Eye (tissue), 1 donor: ENCODE measurements at regions not wholly inside any gene's neighbourhood (a gene's known extent, or its start where the extent isn't known, plus 50 kb on each side); places are given as distances from the start of the nearest gene placed in this dataset.
"Not testable (repeated sequence)": the region's sequence is repeated elsewhere in the genome, so short reads cannot be mapped to it uniquely, and the experiment has no call there.

Experiments used
- DNase-seq: peaks from one replicate; pipeline ENCODE4 v3.0.0-alpha.2; 2015

GRCh38 chr2:58720770-58721697 lies 479.9 kb upstream of the FANCL start:
- DNase-seq, result no peak

- DNase-seq, result no peak
Measured at GRCh38 chr2:58720033-58720769, 479.1 kb upstream of the FANCL start.

- DNase-seq, result no peak
Measured at GRCh38 chr2:58715344-58715743, 474.2 kb upstream of the FANCL start.

- DNase-seq, result no peak
Measured at GRCh38 chr2:58714238-58714637, 473.1 kb upstream of the FANCL start.

GRCh38 chr2:58710795-58711279 lies 469.7 kb upstream of the FANCL start:
- no peak for DNase-seq

DNA sequence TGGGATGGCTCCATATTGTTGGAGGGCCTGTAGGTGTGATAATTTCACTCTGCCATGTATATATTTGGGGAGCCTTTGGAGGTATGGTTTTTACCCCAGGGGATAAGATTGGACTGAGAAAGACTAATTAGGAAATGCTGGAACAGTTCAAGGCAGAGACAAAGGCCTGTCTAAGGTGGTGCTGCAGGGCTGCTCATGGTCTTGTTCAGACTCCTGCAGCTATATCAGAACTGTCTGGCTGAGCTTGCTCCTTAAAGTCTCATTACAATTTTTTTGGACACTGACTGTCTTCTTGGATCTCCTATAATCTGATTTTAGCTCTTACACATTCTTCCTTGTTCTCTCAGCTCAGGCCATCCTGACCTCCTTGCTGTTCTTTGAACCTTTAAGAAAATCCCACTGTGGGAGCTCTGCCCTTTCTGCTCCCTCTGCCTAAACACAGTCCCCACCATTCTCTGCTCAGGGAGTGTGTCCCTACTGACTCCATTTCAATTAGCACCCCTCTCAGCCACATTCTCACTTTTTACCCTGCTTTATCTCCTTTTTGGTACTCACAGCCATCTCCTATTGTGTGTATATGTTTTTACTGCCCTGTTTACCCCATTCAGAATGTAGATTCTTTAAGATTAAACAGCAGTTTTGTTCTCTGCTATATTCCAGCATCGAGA lies 468.7 kb upstream of the FANCL start:
- DNase-seq, result no peak

DNA sequence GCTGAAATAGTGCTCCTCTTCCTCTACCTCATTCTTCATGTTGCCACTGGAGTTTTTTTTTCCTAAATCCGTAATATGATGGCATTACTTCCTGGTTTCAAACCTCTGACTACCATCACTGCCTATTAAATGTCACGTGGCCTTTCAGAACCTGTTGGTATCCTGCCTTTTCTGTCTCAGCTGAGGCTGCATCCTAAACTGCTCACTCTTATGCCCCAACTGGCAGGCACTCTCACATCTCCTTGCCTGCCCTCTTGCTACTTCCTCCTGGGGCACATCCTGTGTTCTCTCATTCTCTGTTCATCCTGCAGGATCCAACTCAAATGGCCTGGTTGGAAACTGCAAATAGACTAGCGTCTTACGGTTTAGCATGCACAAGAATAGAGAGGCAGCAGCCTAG lies 468.1 kb upstream of the FANCL start:
- DNase-seq, result no peak

GRCh38 chr2:58708565-58708964 lies 467.4 kb upstream of the FANCL start:
- no peak for DNase-seq

DNA sequence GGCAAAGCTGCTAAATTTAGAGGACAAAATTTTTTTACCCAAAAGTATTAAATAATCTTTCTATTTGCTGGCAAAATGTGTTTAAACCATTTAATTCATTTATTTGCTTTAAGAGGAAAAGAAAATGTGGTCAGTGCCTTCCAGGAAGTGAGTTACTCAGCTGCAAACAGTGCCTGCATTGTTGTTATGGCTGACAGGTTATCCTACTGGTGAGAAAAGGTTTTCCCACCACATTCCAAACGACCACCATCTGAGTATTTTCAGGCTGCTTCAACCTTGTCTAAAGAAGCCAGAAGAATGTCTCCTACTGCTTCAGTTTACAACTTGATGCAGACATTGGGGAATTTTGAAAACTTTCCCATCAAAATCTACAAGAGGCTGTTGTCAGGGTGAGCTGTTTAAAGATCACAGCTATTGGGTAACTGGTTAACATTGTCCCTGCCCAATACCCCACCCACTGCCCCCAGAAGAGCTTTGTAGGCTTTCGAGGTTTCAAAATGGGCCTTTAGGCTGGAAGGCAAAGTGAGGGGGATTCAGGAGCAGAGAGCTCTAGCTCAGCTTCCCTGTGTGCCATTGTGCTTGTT lies 461.3 kb upstream of the FANCL start:
- no peak for DNase-seq

- no peak for DNase-seq
Measured at GRCh38 chr2:58701688-58702301, 460.7 kb upstream of the FANCL start.

DNA sequence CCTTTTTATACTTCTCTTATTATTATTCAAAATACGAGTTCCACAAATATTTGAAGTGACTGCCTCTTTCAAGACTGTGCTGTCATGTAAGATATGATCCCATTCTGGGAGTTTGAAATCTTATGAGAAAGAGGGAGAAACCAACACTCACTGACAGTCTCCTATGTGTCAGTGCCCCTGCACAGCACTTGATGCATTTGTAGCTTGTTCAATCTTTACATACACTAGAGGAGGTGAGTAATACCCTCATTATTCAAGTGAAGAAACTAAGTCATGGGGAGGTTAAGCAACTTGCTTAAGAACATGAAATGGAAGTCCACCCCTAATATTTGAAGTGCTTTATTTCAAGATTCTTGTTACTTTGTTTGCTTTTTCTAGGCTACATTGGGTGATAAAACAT lies 459.5 kb upstream of the FANCL start:
- no peak for DNase-seq

DNA sequence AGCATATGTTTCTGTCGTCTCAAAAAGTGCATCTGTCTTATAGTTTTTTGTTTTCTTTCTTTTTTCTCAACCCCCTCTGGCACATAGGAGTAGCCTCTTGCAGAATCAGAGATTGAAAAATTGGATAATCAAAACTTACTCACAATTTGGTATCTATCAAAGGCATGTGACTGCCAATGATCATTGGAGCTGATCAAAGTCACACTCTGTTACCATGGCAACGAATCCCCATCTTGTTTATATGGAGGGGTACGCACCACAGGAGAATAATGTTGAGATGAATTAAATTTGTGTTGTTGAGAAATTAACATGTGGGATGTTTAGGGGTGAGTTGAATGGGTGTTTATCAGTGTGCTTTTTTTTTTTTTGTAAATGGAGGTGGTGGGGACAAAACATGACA lies 458.3 kb upstream of the FANCL start:
- DNase-seq, result no peak

GRCh38 chr2:58698620-58699019 lies 457.5 kb upstream of the FANCL start:
- no peak for DNase-seq

DNA sequence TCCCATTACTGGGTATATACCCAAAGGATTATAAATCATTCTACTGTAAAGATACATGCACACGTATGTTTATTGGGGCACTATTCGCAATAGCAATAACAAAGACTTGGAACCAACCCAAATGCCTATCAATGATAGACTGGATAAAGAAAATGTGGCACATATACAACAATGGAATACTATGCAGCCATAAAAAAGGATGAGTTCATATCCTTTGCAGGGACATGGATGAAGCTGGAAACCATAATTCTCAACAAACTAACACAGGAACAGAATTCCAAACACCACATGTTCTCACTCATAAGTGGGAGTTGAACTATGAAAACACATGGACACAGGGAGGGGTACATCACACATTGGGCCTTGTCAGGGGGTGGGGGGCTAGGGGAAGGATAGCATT lies 453.0 kb upstream of the FANCL start:
- DNase-seq, result not testable (repeated sequence)

- not testable (repeated sequence) for DNase-seq
Measured at GRCh38 chr2:58691041-58691440, 449.9 kb upstream of the FANCL start.

GRCh38 chr2:58688813-58689212 lies 447.7 kb upstream of the FANCL start:
- DNase-seq, result no peak

DNA sequence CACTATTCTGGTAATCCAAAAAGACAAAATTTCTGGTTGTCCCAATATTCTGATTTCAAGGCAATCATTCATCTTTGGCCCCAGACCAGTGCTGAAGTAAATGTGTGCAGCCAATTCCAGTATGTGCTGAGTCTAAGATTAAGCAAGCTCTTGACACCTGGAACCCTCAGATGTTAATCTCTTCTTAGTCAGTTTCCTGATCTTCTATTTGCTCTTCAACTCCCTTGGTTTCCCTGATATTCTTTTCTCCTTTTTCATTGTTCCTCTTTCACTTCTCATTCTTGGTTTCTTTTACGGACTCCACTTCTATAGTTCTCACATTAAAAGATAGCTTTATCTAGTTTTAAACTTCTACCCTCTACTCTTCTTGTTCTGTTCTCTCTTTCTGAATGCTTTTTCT lies 445.7 kb upstream of the FANCL start:
- DNase-seq, result no peak

GRCh38 chr2:58680755-58681310 lies 439.7 kb upstream of the FANCL start:
- DNase-seq, result no peak

GRCh38 chr2:58677748-58678147 lies 436.6 kb upstream of the FANCL start:
- no peak for DNase-seq

- no peak for DNase-seq
Measured at GRCh38 chr2:58671675-58672074, 430.6 kb upstream of the FANCL start.

DNA sequence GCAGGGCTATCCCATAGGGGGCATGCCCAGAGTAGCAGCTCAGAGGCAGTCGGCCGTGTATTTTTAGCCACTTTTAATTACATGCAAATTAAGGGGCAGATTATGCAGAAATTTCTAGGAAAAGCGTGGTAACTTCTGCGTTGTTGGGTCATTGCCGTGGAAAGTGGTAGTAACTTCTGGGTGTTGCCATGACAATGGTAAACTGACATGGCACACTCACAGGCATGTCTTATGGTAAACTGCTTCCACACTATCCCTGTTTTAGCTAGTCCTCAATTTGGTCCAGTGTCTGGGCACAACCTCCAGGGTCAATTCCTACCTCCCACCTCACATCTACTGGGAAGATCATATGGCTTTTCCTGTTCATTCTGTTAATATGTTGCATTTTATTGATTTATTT lies 428.9 kb upstream of the FANCL start:
- no peak for DNase-seq

DNA sequence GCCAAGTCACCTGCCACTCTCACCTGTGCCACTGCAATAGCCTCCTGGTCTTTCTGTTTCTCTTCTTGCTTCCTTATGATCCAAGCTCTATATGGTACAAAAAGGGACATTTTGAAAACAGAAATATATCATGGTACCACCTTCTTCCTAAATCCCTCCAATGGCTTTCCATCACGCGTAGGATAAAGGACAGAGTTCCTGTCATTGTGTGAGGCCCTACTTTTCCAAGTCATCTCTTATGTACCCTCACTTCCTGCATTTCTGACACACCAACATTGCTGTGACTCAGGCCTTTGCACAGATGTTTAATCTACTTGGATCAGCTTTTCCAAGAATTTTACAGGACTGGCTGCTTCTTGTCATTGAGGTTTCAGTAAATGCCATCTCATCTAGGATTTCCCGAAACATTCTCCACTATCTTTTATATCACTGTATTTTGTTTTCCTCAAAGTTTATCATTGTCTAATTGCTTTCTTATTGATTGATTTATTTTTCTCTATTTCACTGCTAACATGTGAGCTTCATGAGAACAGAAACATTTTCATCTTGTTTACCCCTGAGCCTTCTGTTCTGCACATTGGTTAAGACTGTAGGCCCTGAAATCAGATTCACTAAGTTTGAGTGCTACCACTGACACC lies 426.1 kb upstream of the FANCL start:
- DNase-seq, result no peak
